ENCODE measurements at regions not wholly inside any gene's neighbourhood (a gene's known extent, or its start where the extent isn't known, plus 50 kb on each side); places are given as distances from the start of the nearest gene placed in this dataset.

- no peak for TF ChIP-seq CTCF (IDR thresholded peaks at IDR 0.05 in 8 of 11, conservative IDR thresholded peaks at IDR 0.05 in 3 of 11)
- TF ChIP-seq POLR2A (IDR thresholded peaks at IDR 0.05): no peak
- TF ChIP-seq POLR2AphosphoS5 (IDR thresholded peaks at IDR 0.05): no peak
Observed at GRCh38 chr13:54144828-54145227, 1116.2 kb downstream of the OLFM4 start.

All from spleen (tissue), 7 donors.